NCI-H1048 (cell line): ENCODE measurements at regions not wholly inside any gene's neighbourhood (a gene's known extent, or its start where the extent isn't known, plus 50 kb on each side); places are given as distances from the start of the nearest gene placed in this dataset.

ENCODE experiments used
- DNase-seq: peaks from one replicate; lab custom pipeline; 2025; lab: John Stamatoyannopoulos, UW

- no peak for DNase-seq
Observed at GRCh38 chr9:79781263-79781662, 209.5 kb downstream of the TLE4 start.

GRCh38 chr9:79780559-79780958 is 208.8 kb downstream of the TLE4 start:
- no peak for DNase-seq

GRCh38 chr9:79779901-79780300 is 208.1 kb downstream of the TLE4 start:
- no peak for DNase-seq

DNA sequence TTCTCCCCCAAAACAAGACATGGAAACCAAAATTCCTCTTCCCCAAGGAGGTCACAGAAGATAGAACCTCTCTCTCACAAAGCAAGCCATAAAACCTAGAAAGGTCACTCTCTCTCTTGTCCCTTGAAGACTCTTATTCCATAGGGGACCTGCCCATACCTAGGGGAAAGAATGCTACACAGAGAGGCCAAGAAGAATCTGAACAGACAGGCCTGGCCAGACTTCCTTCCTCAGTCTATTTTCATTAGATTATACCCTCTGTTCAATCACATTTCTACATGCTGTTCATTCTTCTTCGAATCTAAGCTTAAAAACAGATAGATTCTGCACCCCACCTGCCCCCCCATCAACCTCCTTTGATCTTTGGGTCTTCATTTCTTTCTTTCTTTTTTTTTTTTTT is 206.8 kb downstream of the TLE4 start:
- DNase-seq, result no peak

GRCh38 chr9:79776581-79776980 is 204.8 kb downstream of the TLE4 start:
- no peak for DNase-seq
